SK-N-SH (cell line): ENCODE measurements at regions not wholly inside any gene's neighbourhood (a gene's known extent, or its start where the extent isn't known, plus 50 kb on each side); places are given as distances from the start of the nearest gene placed in this dataset.

ENCODE experiments used
- RAD21 ChIP-seq: IDR thresholded peaks from 2 replicates; pipeline ENCODE4 v1.6.1; 2012; ENCODE audit warnings: mild to moderate bottlenecking, low read length
- SIN3A ChIP-seq: IDR thresholded peaks from 2 replicates; pipeline ENCODE4 v1.6.1; 2012; ENCODE audit warnings: low read depth, mild to moderate bottlenecking, low read length, moderate library complexity, borderline replicate concordance
- TAF1 ChIP-seq: IDR thresholded peaks from 2 replicates; pipeline ENCODE4 v1.6.1; 2012; ENCODE audit warnings: low read depth, mild to moderate bottlenecking, low read length, moderate library complexity, borderline replicate concordance

DNA sequence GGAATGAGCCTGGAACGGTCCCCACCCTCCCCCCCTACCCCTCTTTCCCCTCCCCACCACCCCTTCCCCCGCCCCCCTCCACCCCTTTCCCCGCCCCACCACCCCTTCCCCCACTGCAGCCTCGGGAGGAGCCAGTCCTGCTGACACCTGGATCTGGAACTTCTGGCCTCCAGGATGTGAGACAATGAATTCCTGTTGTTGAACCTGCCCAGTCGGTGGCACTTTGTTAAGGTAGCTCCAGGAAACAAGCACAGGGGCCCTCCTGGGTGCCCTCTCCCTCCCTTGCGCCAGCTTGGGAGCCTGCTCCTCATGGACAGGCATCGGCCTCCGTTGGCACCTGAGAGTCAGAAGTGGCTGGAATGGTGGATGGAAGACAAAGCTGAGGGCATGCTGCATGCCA is 152.4 kb upstream of the FOXF1 start:
- TF ChIP-seq RAD21 (no peak), SIN3A (no peak), TAF1 (no peak)
